ENCODE measurements at regions not wholly inside any gene's neighbourhood (a gene's known extent, or its start where the extent isn't known, plus 50 kb on each side); places are given as distances from the start of the nearest gene placed in this dataset.

GRCh38 chr2:554444-554843 lies 122.8 kb downstream of the TMEM18 start:
- POLR2A ChIA-PET, result no interaction called here
- TF ChIP-seq, protein P1, sequence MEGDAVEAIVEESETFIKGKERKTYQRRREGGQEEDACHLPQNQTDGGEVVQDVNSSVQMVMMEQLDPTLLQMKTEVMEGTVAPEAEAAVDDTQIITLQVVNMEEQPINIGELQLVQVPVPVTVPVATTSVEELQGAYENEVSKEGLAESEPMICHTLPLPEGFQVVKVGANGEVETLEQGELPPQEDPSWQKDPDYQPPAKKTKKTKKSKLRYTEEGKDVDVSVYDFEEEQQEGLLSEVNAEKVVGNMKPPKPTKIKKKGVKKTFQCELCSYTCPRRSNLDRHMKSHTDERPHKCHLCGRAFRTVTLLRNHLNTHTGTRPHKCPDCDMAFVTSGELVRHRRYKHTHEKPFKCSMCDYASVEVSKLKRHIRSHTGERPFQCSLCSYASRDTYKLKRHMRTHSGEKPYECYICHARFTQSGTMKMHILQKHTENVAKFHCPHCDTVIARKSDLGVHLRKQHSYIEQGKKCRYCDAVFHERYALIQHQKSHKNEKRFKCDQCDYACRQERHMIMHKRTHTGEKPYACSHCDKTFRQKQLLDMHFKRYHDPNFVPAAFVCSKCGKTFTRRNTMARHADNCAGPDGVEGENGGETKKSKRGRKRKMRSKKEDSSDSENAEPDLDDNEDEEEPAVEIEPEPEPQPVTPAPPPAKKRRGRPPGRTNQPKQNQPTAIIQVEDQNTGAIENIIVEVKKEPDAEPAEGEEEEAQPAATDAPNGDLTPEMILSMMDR (IDR thresholded peaks at IDR 0.05; ENCODE audit: control extremely low read depth, extremely low read depth, low read depth, missing control alignments), result no peak
- CTCF ChIA-PET, result no interaction called here

DNA sequence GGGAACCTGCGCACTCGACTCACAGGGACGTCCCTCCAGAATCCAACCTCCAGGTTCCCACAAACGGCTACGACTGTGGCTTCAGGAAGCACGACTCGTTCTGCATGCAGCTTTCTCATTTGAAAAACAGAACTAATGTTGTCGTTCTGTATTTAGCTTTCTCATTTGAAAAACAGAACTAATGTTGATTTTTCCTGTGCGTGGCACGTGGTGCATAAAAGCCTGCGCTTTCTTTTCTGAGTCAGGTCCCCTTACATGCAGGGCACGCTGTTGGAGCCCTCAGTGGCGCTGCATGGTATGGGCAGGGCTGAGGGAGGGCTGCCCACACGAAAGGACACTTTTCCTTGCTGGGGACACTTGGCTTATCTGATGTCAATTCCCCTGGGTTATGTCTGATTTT lies 124.3 kb downstream of the TMEM18 start:
- TF ChIP-seq, protein P1 (IDR thresholded peaks at IDR 0.05; ENCODE audit: control extremely low read depth, extremely low read depth, low read depth, missing control alignments), result no peak
- no peak for DNase-seq (ENCODE audit: extremely low spot score)
- CTCF ChIA-PET, result no interaction called here
- POLR2A ChIA-PET, result no interaction called here

More at GRCh38 chr2:554444-554843, 122.8 kb downstream of the TMEM18 start:
- peak; percentile 44 for DNase-seq (ENCODE audit: extremely low spot score)

DNA sequence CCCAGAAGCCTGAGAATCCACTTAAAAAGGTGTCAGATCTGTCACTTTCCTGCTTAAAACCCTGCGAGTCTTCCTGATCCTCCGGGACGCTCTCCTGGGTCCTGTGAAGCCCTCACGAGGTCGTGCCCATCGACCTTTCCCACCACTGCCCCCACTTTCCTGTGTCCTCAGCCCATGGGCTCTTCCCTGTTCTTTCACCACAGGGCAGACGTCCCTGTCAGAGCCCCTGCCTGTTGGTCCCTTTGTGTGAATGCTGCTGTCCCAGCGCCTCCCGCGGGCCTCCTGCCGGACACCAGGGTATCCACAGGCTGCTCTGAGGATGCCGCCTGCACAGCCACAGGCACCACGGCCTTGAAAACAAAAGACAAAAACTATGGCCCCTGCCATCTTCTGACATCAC lies 125.6 kb downstream of the TMEM18 start:
- DNase-seq (ENCODE audit: extremely low spot score), result no peak
- TF ChIP-seq, protein P1 (IDR thresholded peaks at IDR 0.05; ENCODE audit: control extremely low read depth, extremely low read depth, low read depth, missing control alignments), result no peak
- ChIA-PET CTCF (interaction anchor here (1.0 to 1.4 kb wide), 2 partner anchors 12 to 13 kb away, joined by 3 read pairs; no protein-coding TSS in a partner anchor), POLR2A (no interaction called here)

DNA sequence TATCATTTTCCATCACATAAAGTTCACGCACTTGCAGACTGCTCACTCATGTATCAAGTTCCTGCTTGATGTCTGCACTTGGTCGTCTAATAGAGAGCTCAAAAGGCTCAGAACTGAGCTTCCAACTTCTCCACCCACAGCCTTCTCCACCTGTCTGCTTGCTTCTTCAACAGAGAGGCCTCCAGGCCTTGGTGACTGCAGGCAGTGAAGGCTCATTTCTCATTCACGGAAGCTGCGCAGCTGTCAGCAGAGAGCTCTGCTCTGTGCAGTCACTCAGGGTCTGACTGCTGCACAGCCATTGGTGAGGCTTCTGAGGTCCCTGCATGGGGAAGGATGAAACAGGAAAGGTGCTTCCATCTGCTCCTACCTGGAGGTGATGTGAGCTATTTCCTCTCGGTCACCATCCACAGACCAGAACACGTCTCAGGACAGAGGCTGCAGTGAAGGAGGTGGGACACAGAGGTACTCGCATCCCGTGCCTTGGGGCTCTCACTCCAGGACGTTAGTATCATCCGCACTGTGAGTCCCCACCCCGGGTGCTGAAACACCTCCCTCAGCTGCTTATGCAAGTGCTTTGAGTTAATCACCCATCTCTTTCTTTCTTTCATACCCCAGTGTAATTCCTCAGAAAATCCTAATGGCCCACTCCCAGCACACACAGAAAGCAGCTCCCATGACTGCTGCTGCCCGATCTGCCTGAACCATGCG lies 126.2 kb downstream of the TMEM18 start:
- TF ChIP-seq, protein P1 (IDR thresholded peaks at IDR 0.05; ENCODE audit: control extremely low read depth, extremely low read depth, low read depth, missing control alignments), result no peak
- POLR2A ChIA-PET, result no interaction called here
- CTCF ChIA-PET, result interaction anchor here (0.7 to 1.4 kb wide), 3 partner anchors 12 to 19 kb away, joined by 3 read pairs; no protein-coding TSS in a partner anchor
- no peak for DNase-seq (ENCODE audit: extremely low spot score)

GRCh38 chr2:545711-546650 lies 131.2 kb downstream of the TMEM18 start:
- POLR2A ChIA-PET, result no interaction called here

GRCh38 chr2:545228-545627 lies 132.0 kb downstream of the TMEM18 start:
- DNase-seq (ENCODE audit: extremely low spot score), result no peak
- POLR2A ChIA-PET, result no interaction called here
- TF ChIP-seq, protein P1 (IDR thresholded peaks at IDR 0.05; ENCODE audit: control extremely low read depth, extremely low read depth, low read depth, missing control alignments), result no peak
- CTCF ChIA-PET, result no interaction called here

More at GRCh38 chr2:545711-546650, 131.2 kb downstream of the TMEM18 start:
- DNase-seq (ENCODE audit: extremely low spot score), result no peak
- CTCF ChIA-PET, result no interaction called here
- TF ChIP-seq, protein P1 (IDR thresholded peaks at IDR 0.05; ENCODE audit: control extremely low read depth, extremely low read depth, low read depth, missing control alignments), result no peak
